HG03039 (cell line): ENCODE measurements at regions not wholly inside any gene's neighbourhood (a gene's known extent, or its start where the extent isn't known, plus 50 kb on each side); places are given as distances from the start of the nearest gene placed in this dataset.
"Not testable (repeated sequence)": the region's sequence is repeated elsewhere in the genome, so short reads cannot be mapped to it uniquely, and the experiment has no call there.

Experiments
- ATAC-seq: cut with Tn5 transposase; IDR thresholded peaks from one replicate; pipeline ENCODE4 v1.9.1; 2021; ENCODE audit warnings: mild to moderate bottlenecking, moderate library complexity; ENCODE audit not compliant: unreplicated experiment

DNA sequence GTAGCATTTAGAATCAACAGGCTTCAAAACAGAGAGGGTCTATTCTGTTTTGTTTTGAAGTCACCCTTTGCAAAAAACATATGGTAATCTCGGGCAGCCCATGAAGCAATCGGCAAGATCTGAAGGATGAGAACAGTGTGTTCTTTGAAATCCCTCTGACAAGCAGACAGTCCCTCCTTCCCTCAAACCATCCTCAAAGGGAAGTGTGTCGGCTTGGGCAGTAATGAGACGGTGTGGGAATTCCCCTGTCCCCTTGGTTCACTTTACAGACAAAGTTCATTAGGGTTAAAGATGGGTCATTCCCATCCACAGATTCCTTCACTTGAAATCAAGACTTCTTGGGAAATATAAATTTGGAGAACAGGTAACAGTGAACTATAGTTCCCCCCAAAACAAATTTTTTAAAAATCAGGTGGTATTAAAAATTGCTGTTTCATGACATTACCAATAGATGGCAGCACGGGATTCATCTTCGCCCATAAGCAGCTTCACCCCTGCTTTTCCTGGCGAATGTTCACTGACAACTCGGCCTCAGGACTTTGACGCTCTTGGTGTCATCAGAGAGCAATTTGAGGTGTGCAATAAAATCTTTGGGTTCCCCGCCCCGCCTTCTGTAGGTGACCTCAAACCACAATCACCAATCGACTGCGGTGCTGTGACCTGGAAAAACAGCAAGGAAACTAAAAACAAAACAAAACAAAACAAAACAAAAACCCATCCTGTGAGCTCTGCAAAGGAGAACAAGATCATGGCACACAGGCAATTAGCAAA, 159.3 kb upstream of the TNFAIP3 start:
- ATAC-seq, result peak; percentile 48

GRCh38 chr6:137708481-137708880, 158.6 kb upstream of the TNFAIP3 start:
- ATAC-seq, result no peak

GRCh38 chr6:137709424-137710236, 157.4 kb upstream of the TNFAIP3 start:
- ATAC-seq, result no peak

DNA sequence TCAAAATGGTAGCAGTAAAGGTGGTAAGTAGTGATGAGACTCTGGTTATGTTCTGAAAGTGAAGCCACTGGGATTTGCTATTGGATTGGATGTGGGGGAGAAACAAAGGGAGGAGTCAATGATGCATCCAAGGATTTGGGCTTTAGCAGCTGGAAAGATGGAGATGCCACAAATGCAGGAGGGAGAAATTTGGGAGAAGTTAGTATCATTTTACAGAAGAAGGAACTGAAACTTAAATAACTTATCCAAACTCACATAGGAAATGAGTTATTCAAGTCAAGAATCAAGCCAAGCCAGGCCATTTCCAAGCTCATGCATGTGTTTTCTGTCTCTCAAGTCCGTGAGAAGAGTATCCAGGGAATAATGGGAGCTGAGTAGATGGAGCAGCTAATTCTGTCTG, 155.1 kb upstream of the TNFAIP3 start:
- ATAC-seq, result no peak

DNA sequence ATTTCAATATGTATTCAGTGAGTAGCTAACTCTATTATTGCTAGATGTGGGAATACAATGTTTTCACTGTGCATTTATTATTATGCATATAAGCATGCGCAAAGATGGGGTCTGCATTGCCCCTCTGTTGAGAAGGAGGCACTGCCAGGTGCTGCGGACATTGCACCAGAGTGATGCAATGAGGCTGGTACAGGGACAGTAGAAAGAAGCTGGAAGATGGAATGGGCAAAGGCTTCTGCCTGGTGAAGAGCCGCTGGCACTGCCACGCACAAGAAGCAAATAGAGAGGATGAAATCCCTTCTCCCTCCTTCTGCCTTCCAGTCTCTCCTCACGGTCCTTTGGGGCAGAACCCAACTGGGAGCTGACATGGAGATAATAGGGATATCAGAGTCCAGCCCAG, 154.5 kb upstream of the TNFAIP3 start:
- ATAC-seq, result no peak

DNA sequence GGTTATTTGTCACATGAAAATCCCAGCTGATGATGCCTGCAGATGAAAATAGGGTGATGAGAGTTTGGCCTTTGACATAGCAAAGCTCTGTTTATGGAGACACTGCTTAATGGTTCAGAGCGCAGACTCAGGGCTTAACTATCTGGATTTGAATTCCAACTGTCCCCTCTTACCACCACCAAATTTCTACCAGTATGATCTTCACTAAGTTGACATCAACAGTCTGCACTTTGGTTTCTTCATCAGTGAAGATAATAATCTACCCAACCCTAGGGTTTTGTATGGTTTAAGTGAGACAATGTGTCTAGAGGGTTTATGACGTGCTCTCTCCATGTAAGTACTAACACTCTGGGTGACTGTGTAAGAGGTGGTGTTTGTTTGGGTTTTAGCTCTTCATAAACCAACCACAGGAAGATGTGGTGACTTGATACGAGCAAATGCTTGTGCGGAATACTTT, 151.4 kb upstream of the TNFAIP3 start:
- no peak for ATAC-seq

DNA sequence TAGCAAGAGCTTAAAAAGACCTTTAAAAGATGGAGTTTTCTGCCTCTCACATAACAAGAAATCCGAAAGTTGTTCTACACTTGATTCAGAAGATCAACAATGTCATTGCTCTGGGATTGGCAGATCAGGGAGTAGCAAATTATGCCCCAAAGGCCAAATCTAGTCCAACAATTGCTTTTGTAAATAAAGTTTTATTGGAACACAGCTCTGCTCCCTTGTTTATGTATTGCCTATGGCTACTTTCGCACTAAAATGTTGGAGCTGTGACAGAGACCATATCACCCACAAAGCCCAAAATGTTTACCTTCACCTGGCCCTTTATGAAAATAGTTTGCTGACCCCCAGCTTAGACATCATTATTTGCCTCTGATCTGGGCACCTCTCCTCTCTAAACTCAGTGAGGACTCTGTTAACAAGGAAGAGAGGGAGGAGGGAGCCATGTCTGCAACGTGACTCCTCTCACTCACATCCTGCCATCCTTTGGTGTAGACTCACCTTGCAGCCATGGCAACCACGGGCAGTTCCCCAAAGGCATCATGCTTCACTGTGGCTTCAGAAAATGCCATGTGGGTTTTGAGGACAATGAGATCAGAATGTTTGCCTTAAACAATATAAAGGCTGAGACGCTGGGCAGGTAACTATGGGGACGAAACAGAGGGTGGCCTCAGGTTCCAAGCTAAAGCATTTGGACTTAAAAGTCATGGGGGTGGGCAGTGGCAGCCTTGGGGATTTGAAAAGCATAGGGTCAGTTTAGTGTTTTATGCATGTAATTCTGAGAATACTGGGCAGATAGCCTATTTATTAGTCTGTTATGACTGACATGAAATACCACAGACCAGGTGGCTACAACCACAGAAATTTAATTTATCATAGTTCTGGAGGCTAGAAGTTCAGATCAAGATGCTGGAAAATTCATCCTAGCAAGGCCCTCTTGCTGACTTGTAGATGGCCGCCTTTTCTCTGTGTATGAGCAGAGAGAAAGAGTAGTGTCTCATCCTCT, 149.7 kb upstream of the TNFAIP3 start:
- no peak for ATAC-seq

DNA sequence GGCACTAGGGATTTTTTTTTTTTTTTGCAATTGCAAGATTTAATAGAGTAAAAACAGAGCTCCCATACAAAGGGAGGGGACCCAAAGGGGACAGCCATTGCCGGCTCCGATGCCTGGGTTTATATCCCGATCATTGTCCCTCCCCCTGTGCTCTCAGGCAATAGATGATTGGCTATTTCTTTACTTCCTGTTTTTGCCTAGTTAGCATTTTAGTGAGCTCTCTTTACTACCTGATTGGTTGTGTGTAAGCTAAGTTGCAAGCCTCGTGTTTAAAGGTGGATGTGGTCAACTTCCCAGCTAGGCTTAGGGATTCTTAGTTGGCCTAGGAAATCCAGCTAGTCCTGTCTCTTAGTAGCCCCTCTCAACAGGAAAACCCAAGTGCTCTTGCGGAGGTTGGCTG, 148.2 kb upstream of the TNFAIP3 start:
- ATAC-seq, result not testable (repeated sequence)

DNA sequence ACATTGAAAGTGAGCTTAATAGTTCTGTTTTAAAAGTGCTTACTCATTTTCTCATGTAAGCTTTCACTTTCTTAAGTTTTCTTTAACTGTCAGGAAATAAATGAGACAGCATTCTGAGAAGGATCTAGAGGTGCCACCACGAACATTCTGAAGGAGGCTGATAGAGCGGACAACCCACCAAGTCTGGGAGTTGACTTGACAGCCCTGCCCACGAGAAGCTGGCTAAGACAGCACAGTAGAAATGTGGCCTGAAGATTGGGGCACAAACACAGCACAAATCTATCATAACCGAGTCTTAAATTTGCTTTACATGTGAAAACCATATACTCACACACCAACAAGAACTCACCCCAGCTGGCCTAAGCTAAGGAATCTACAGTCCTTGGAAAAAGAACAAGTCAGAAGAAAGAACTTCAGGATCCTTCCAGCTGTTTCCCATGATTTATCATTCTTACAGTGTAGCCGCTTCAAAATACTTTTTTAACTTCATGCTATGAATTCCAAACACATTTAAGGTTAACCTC, 144.2 kb upstream of the TNFAIP3 start:
- no peak for ATAC-seq

GRCh38 chr6:137723273-137724017, 143.6 kb upstream of the TNFAIP3 start:
- no peak for ATAC-seq

- no peak for ATAC-seq
Observed at GRCh38 chr6:137724018-137724403, 143.0 kb upstream of the TNFAIP3 start.

- no peak for ATAC-seq
Observed at GRCh38 chr6:137724495-137725211, 142.4 kb upstream of the TNFAIP3 start.

GRCh38 chr6:137725949-137726348, 141.1 kb upstream of the TNFAIP3 start:
- ATAC-seq, result no peak

GRCh38 chr6:137726582-137726981, 140.5 kb upstream of the TNFAIP3 start:
- no peak for ATAC-seq

DNA sequence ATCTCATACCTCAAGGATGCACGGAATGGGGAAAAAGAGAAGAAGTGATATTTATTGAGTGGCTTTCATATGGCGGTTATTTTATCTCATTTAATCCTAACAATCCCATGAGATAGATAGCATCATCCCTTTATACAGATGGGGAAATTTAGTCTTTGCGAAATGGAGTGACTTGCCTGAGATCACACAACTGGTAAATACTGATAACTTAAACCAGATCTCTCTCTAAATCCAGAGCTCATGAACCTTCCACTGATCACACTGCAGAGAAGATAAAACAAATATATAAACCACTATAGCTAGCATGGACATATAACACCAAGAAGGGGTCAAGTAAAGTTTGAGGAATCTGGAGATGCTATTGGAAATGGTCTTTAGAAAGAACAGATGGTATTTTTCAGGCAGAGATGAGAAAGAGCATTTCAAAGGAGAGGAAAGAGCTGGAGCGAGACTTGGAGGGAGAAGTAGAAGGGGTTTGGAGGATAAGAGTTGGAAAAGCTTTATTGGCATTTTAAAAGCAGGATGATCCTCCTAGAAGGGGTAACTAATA, 139.8 kb upstream of the TNFAIP3 start:
- no peak for ATAC-seq

- ATAC-seq, result no peak
Observed at GRCh38 chr6:137728386-137729349, 138.4 kb upstream of the TNFAIP3 start.

DNA sequence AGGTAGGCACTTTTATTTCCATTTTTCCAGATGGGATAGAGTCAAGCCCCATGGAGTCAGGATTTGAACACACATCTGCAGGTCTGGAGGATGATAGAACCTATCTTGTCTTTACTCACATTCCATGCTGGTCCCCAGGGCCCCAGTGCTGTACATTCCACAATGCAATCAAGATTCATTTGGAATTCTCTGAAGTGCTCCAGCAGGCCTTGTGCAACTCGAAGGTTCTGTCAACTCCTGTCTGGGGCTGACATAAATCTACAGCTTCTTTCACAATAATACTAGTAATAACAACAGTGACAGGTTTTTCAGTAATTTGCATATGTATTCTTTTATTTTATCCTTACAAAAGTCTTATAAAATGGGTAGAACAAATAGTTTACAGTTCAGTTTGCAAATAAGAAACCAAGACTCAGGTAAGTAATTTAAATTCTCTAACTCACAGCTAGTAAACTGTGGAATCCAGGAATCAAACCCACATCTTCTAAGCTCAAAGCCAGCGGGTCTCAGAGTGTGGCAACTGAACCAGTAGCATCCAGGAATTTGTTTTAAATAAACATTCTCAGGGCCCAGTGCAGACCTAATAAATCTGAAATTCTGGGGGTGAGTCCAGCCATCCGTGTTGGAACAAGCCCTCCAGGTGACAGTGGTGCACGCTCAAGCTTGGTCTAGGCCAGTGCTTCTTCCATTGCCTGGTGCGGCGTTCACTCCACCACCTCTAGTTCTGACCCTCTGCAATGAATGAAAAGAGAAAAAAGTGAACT, 137.0 kb upstream of the TNFAIP3 start:
- no peak for ATAC-seq
